Esophagus squamous epithelium (tissue), 4 donors: ENCODE measurements at regions not wholly inside any gene's neighbourhood (a gene's known extent, or its start where the extent isn't known, plus 50 kb on each side); places are given as distances from the start of the nearest gene placed in this dataset.

Source experiments
- CTCF ChIP-seq, 6 experiments: fragments of 450-650 bp in 4 of 6; fragments of 200-600 bp in 2 of 6; sonication (generic) in 2 of 6; IDR thresholded peaks; one replicate each; pipeline ENCODE4 v1.5.1; 2016 to 2019; ENCODE audit warnings: antibody characterized with exemption in 6 of 6, mild to moderate bottlenecking in 4 of 6, moderate library complexity in 4 of 6
- POLR2A ChIP-seq, 4 donors: fragments of 450-650 bp; IDR thresholded peaks; one replicate each; pipeline ENCODE4 v1.6.1; 2017; ENCODE audit warnings: antibody characterized with exemption in 4 of 4, mild to moderate bottlenecking in 4 of 4, moderate library complexity in 3 of 4

GRCh38 chr2:47241715-47242114, 65.4 kb upstream of the CALM2 start:
- no peak for TF ChIP-seq CTCF (IDR thresholded peaks at IDR 0.05)
- TF ChIP-seq POLR2A (IDR thresholded peaks at IDR 0.05): no peak
